ENCODE measurements at regions not wholly inside any gene's neighbourhood (a gene's known extent, or its start where the extent isn't known, plus 50 kb on each side); places are given as distances from the start of the nearest gene placed in this dataset.

DNA sequence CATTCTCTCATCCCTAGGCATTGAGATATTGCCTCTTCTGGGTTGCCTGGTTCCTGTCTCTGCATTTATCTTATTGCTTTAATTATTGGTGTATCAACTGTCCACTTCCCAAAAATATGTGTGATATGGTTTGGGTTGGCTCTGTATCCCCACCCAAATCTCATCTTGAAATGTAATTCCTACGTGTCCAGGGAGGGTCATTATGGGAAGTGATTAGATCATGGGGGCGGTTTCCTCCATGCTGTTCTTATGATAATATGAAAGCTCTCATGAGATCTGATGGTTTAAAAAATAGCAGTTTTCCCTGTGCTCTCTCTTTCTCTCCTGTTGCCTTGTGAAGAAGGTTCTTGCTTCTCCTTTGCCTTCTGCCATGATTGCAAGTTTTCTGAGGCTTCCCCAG lies 308.3 kb upstream of the HS3ST1 start:
- POLR2A ChIA-PET (ENCODE audit: unreplicated experiment) = no interaction called here
- no peak overlapping the region for H3K4me2 ChIP-seq (ENCODE audit: low read length)
- H2AFZ ChIP-seq (ENCODE audit: low read length) = no peak overlapping the region
- H3F3A ChIP-seq (ENCODE audit: low read length, unreplicated experiment) = no peaks in the 10 kb centered on the region
- H3K9ac ChIP-seq (ENCODE audit: low read length) = no peak overlapping the region
- H3K4me1 ChIP-seq (ENCODE audit: insufficient read depth, low read length) = peaks cover 9% of the 10 kb centered on the region; the same call in 1 of the 2 replicates
- no peaks in the 10 kb centered on the region for H3K36me3 ChIP-seq (ENCODE audit: low read depth, low read length)
- no peak for TF ChIP-seq EZH2 (IDR thresholded peaks at IDR 0.05; ENCODE audit: low read length, unreplicated experiment)
- no peak for TF ChIP-seq EZH2phosphoT487 (IDR thresholded peaks at IDR 0.05; ENCODE audit: borderline replicate concordance, low read length)
- TF ChIP-seq, protein P1, sequence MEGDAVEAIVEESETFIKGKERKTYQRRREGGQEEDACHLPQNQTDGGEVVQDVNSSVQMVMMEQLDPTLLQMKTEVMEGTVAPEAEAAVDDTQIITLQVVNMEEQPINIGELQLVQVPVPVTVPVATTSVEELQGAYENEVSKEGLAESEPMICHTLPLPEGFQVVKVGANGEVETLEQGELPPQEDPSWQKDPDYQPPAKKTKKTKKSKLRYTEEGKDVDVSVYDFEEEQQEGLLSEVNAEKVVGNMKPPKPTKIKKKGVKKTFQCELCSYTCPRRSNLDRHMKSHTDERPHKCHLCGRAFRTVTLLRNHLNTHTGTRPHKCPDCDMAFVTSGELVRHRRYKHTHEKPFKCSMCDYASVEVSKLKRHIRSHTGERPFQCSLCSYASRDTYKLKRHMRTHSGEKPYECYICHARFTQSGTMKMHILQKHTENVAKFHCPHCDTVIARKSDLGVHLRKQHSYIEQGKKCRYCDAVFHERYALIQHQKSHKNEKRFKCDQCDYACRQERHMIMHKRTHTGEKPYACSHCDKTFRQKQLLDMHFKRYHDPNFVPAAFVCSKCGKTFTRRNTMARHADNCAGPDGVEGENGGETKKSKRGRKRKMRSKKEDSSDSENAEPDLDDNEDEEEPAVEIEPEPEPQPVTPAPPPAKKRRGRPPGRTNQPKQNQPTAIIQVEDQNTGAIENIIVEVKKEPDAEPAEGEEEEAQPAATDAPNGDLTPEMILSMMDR (conservative IDR thresholded peaks at IDR 0.05; ENCODE audit: low read depth, low read length) = no peak
- intact Hi-C loops (cut with micrococcal nuclease) = no loop called here
- CTCF ChIA-PET = no interaction called here
- ATAC-seq (no peak), DNase-seq (no peak)
- no peaks in the 10 kb centered on the region for H3K27me3 ChIP-seq (ENCODE audit: low read length)
- no peaks in the 10 kb centered on the region for H3K79me2 ChIP-seq (ENCODE audit: low read length)
- H4K20me1 ChIP-seq (ENCODE audit: low read length) = no peaks in the 10 kb centered on the region
- H3K9me3 ChIP-seq (ENCODE audit: low read length) = no peaks in the 10 kb centered on the region
- no TSS peak for BruUV-seq (replicated peaks)
- H3K27ac ChIP-seq (ENCODE audit: low read length) = no peak overlapping the region
- H3K4me3 ChIP-seq (ENCODE audit: low read length) = no peak overlapping the region
- H3K9me2 ChIP-seq (replicated peaks; ENCODE audit: low read length) = no peaks in the 10 kb centered on the region

GRCh38 chr4:11735651-11736050 lies 307.0 kb upstream of the HS3ST1 start:
- no peak for ATAC-seq
- no TSS peak for BruUV-seq (replicated peaks)
- H3K27me3 ChIP-seq (ENCODE audit: low read length) = no peaks in the 10 kb centered on the region

GRCh38 chr4:11732155-11732554 lies 303.5 kb upstream of the HS3ST1 start:
- Histone ChIP-seq H3K79me2 (ENCODE audit: low read length) (no peaks in the 10 kb centered on the region), H3F3A (ENCODE audit: low read length, unreplicated experiment) (no peaks in the 10 kb centered on the region), H3K4me2 (ENCODE audit: low read length) (no peak overlapping the region), H3K9me2 (replicated peaks; ENCODE audit: low read length) (no peaks in the 10 kb centered on the region), H3K36me3 (ENCODE audit: low read depth, low read length) (no peaks in the 10 kb centered on the region), H3K27me3 (ENCODE audit: low read length) (no peaks in the 10 kb centered on the region), H2AFZ (ENCODE audit: low read length) (no peak overlapping the region), H4K20me1 (ENCODE audit: low read length) (no peaks in the 10 kb centered on the region), H3K27ac (ENCODE audit: low read length) (no peak overlapping the region), H3K4me1 (ENCODE audit: insufficient read depth, low read length) (no peaks in the 10 kb centered on the region), H3K9ac (ENCODE audit: low read length) (no peak overlapping the region), H3K9me3 (ENCODE audit: low read length) (no peaks in the 10 kb centered on the region), H3K4me3 (ENCODE audit: low read length) (no peak overlapping the region)
- POLR2A ChIA-PET (ENCODE audit: unreplicated experiment) = no interaction called here
- no peak for TF ChIP-seq EZH2phosphoT487 (IDR thresholded peaks at IDR 0.05; ENCODE audit: borderline replicate concordance, low read length)
- TF ChIP-seq, protein P1 (conservative IDR thresholded peaks at IDR 0.05; ENCODE audit: low read depth, low read length) = no peak
- TF ChIP-seq EZH2 (IDR thresholded peaks at IDR 0.05; ENCODE audit: low read length, unreplicated experiment) = no peak
- CTCF ChIA-PET = no interaction called here
- BruUV-seq (replicated peaks) = no TSS peak
- DNase-seq = no peak
- no peak for ATAC-seq
- intact Hi-C loops (cut with micrococcal nuclease) = no loop called here

More at GRCh38 chr4:11735651-11736050, 307.0 kb upstream of the HS3ST1 start:
- Histone ChIP-seq H3K4me2 (ENCODE audit: low read length) (no peak overlapping the region), H2AFZ (ENCODE audit: low read length) (no peak overlapping the region), H4K20me1 (ENCODE audit: low read length) (no peaks in the 10 kb centered on the region), H3K4me3 (ENCODE audit: low read length) (no peak overlapping the region), H3K4me1 (ENCODE audit: insufficient read depth, low read length) (no peaks in the 10 kb centered on the region), H3K27ac (ENCODE audit: low read length) (no peak overlapping the region), H3F3A (ENCODE audit: low read length, unreplicated experiment) (no peaks in the 10 kb centered on the region), H3K9me3 (ENCODE audit: low read length) (no peaks in the 10 kb centered on the region), H3K9me2 (replicated peaks; ENCODE audit: low read length) (no peaks in the 10 kb centered on the region), H3K9ac (ENCODE audit: low read length) (no peak overlapping the region), H3K79me2 (ENCODE audit: low read length) (no peaks in the 10 kb centered on the region), H3K36me3 (ENCODE audit: low read depth, low read length) (no peaks in the 10 kb centered on the region)
- intact Hi-C loops (cut with micrococcal nuclease) = no loop called here
- CTCF ChIA-PET = no interaction called here
- DNase-seq = no peak
- TF ChIP-seq EZH2phosphoT487 (IDR thresholded peaks at IDR 0.05; ENCODE audit: borderline replicate concordance, low read length) = no peak
- TF ChIP-seq, protein P1 (conservative IDR thresholded peaks at IDR 0.05; ENCODE audit: low read depth, low read length) = no peak
- TF ChIP-seq EZH2 (IDR thresholded peaks at IDR 0.05; ENCODE audit: low read length, unreplicated experiment) = no peak
- POLR2A ChIA-PET (ENCODE audit: unreplicated experiment) = no interaction called here

Data from PC-3 (cell line).